K562 (cell line): ENCODE measurements at regions not wholly inside any gene's neighbourhood (a gene's known extent, or its start where the extent isn't known, plus 50 kb on each side); places are given as distances from the start of the nearest gene placed in this dataset.

Experiments
- ATAC-seq: fragments of 200-7000 bp; cut with Tn5 transposase; 3 replicates; pipeline ENCODE4 v1.9.1; 2020; ENCODE audit warnings: moderate library complexity
- BruUV-seq: library from RNA; stranded (reverse); fragments of 400-500 nt; replicated peaks from 2 replicates; lab custom pipeline; 2021; lab: Mats Ljungman, UMichigan
- CTCF ChIA-PET: fragments of 300-600 bp; formaldehyde crosslinking; extraction: SDS; loops from one replicate; lab custom pipeline; 2021; ENCODE audit warnings: low intra/inter-chr PET ratio; lab: Yijun Ruan, JAX
- POLR2A ChIA-PET: fragments of 300-600, 350-650 bp; sonication (Branson Sonifier 250); formaldehyde crosslinking; extraction: SDS; loops from one replicate; lab custom pipeline; 2021; ENCODE audit warnings: antibody characterized with exemption, inconsistent platforms; lab: Yijun Ruan, JAX
- DNase-seq, 4 experiments: peaks; one replicate each; pipeline versions ENCODE4 v3.0.0 to v3.0.0-alpha.2; 2011 to 2018; ENCODE audit warnings: low spot score in 3 of 4, mixed read lengths in 3 of 4; ENCODE audit errors: extremely low read depth in 1 of 4
- FAIRE-seq: peaks from 2 replicates; lab custom pipeline; 2011; peaks lifted over from hg19 to GRCh38; lab: Jason Lieb, UNC
- H2AFZ ChIP-seq: 2 replicates; pipeline ENCODE4 v1.6.0; 2011; ENCODE audit warnings: low read depth, low read length, control low read depth, inconsistent platforms
- H3K27ac ChIP-seq: fragments of 200-600 bp; 3 replicates; pipeline ENCODE4 v1.8.0; 2011; ENCODE audit warnings: low read depth, mild to moderate bottlenecking, control low read depth, inconsistent platforms, low read length, moderate library complexity, mixed read lengths; ENCODE audit errors: extremely low read depth
- H3K27me3 ChIP-seq, 2 experiments: fragments of 300-600 bp in 1 of 2; 2 replicates in 1 of 2; 3 replicates in 1 of 2; pipeline versions ENCODE4 v1.6.0 to v1.8.0; 2011; ENCODE audit warnings: inconsistent platforms in 2 of 2, low read length in 2 of 2, mild to moderate bottlenecking in 1 of 2, mixed read lengths in 1 of 2, moderate library complexity in 1 of 2; ENCODE audit not compliant: control insufficient read depth in 2 of 2, insufficient read depth in 2 of 2
- H3K36me3 ChIP-seq: fragments of 300-600 bp; 3 replicates; pipeline ENCODE4 v1.8.0; 2011; ENCODE audit warnings: mild to moderate bottlenecking, low read length, inconsistent platforms; ENCODE audit not compliant: control insufficient read depth, insufficient read depth
- H3K4me1 ChIP-seq, 2 experiments: fragments of 200-600 bp in 1 of 2; replicated peaks in 1 of 2; 2 replicates in 1 of 2; 3 replicates in 1 of 2; pipeline versions ENCODE4 v1.5.1 to v1.8.0; 2011; ENCODE audit warnings: inconsistent platforms in 2 of 2, low read length in 2 of 2, mild to moderate bottlenecking in 1 of 2, mixed read lengths in 1 of 2, moderate library complexity in 1 of 2; ENCODE audit not compliant: control insufficient read depth in 2 of 2, insufficient read depth in 2 of 2
- H3K4me2 ChIP-seq: 2 replicates; pipeline ENCODE4 v1.6.1; 2011; ENCODE audit warnings: low read length, control low read depth, inconsistent platforms, mixed read lengths; ENCODE audit not compliant: insufficient read depth
- H3K4me3 ChIP-seq: fragments of 200-600 bp; sonication (generic), shearing (Covaris generic); 2 replicates; pipeline ENCODE4 v1.5.1; 2016; ENCODE audit warnings: control low read depth, inconsistent platforms
- H3K79me2 ChIP-seq: fragments of 200-600 bp; 3 replicates; pipeline ENCODE4 v1.8.0; 2011; ENCODE audit warnings: low read length, inconsistent platforms; ENCODE audit not compliant: control insufficient read depth, insufficient read depth
- H3K9ac ChIP-seq, 2 experiments: 2 replicates each; pipeline versions ENCODE4 v1.6.0 to v1.6.1; 2011; ENCODE audit warnings: low read depth in 2 of 2, low read length in 2 of 2, control low read depth in 1 of 2, inconsistent platforms in 1 of 2, mild to moderate bottlenecking in 1 of 2, mixed read lengths in 1 of 2; ENCODE audit not compliant: insufficient read depth in 1 of 2
- H3K9me1 ChIP-seq: one replicate; pipeline ENCODE4 v1.6.0; 2011; ENCODE audit warnings: inconsistent platforms, mild to moderate bottlenecking, low read length, moderate library complexity; ENCODE audit not compliant: control insufficient read depth, insufficient read depth
- H3K9me3 ChIP-seq: replicated peaks from 2 replicates; pipeline ENCODE4 v1.5.1; 2011; ENCODE audit warnings: low read depth, low read length, inconsistent platforms; ENCODE audit not compliant: control insufficient read depth, insufficient read depth
- H4K20me1 ChIP-seq: replicated peaks from 2 replicates; pipeline ENCODE4 v1.6.1; 2011; ENCODE audit warnings: low read length, inconsistent platforms, mixed read lengths; ENCODE audit not compliant: control insufficient read depth, insufficient read depth
- ARHGAP35 ChIP-seq: fragments of 450-650 bp; IDR thresholded peaks from 2 replicates; pipeline ENCODE4 v1.6.1; 2018; ENCODE audit not compliant: partially characterized antibody
- ARID1B ChIP-seq: fragments of 450-650 bp; IDR thresholded peaks from 2 replicates; pipeline ENCODE4 v1.6.1; 2016; ENCODE audit warnings: antibody characterized with exemption, mild to moderate bottlenecking, inconsistent platforms
- CHD2 ChIP-seq: IDR thresholded peaks from 2 replicates; pipeline ENCODE4 v1.6.1; 2011; ENCODE audit warnings: low read depth, low read length
- ELK3 ChIP-seq: fragments of 450-650 bp; formaldehyde crosslinking; IDR thresholded peaks from 2 replicates; pipeline ENCODE4 v1.4.0; 2020; ENCODE audit warnings: mild to moderate bottlenecking
- EWSR1 ChIP-seq: fragments of 450-650 bp; IDR thresholded peaks from 2 replicates; pipeline ENCODE4 v1.6.1; 2018; ENCODE audit warnings: borderline replicate concordance, mild to moderate bottlenecking, low read depth, moderate library complexity; ENCODE audit not compliant: partially characterized antibody
- FOXA3 ChIP-seq, 2 experiments: fragments of 450-650 bp in 1 of 2; sonication (generic) in 1 of 2; formaldehyde crosslinking; IDR thresholded peaks in 1 of 2; conservative IDR thresholded peaks in 1 of 2; 2 replicates each; pipeline versions ENCODE4 v1.4.0 to v1.8.0; 2020 to 2022; ENCODE audit warnings: mild to moderate bottlenecking in 2 of 2, missing genetic modification reagents in 1 of 2
- ILK ChIP-seq: fragments of 450-650 bp; IDR thresholded peaks from 2 replicates; pipeline ENCODE4 v1.6.1; 2016; ENCODE audit warnings: missing genetic modification characterization, low read depth, mild to moderate bottlenecking, missing compliant biosample characterization, moderate library complexity, borderline replicate concordance
- KDM1A ChIP-seq, 2 experiments: fragments of 450-650 bp; IDR thresholded peaks; 2 replicates each; pipeline ENCODE4 v1.6.1; 2016; ENCODE audit warnings: mild to moderate bottlenecking in 2 of 2
- NR3C1 ChIP-seq: sonication (generic); formaldehyde crosslinking; IDR thresholded peaks from 2 replicates; pipeline ENCODE4 v1.8.1; 2022; ENCODE audit warnings: missing genetic modification reagents
- SNRNP70 ChIP-seq: fragments of 200-400 bp; formaldehyde crosslinking; optimal IDR thresholded peaks from 2 replicates; pipeline ENCODE3; 2017; ENCODE audit warnings: low read depth, low read length
- SRSF1 ChIP-seq: fragments of 200-400 bp; formaldehyde crosslinking; IDR thresholded peaks from 2 replicates; pipeline ENCODE4 v1.6.1; 2017; ENCODE audit warnings: mild to moderate bottlenecking, low read depth, low read length, moderate library complexity
- TRIM28 ChIP-seq: fragments of 450-650 bp; IDR thresholded peaks from 2 replicates; pipeline ENCODE4 v1.6.1; 2017
- USF2 ChIP-seq: sonication (generic); formaldehyde crosslinking; IDR thresholded peaks from 2 replicates; pipeline ENCODE4 v1.5.0; 2020; ENCODE audit warnings: missing genetic modification reagents
- ZNF57 ChIP-seq: fragments of 450-650 bp; formaldehyde crosslinking; IDR thresholded peaks from 2 replicates; pipeline ENCODE4 v1.4.0; 2020; ENCODE audit warnings: mild to moderate bottlenecking, moderate library complexity
- WGBS: fragments of 100-300 bp; shearing (Covaris generic); methylation state at CpG from one replicate; pipeline ENCODE4 v1.1.6; 2016; ENCODE audit warnings: low coverage, mixed read lengths; ENCODE audit not compliant: insufficient coverage; ENCODE audit errors: missing lambda C conversion rate; 5-methylcytosine and 5-hydroxymethylcytosine counted together
- in situ Hi-C: fragments of 300-500 bp; cut with MboI; formaldehyde crosslinking; loops from 4 replicates; pipeline ENCODE4 v1.15.0; 2018; ENCODE audit warnings: inconsistent platforms, mixed read lengths
- intact Hi-C: fragments of 100-400 bp; cut with micrococcal nuclease; formaldehyde crosslinking; loops from 2 replicates; pipeline ENCODE4 v1.14.2; 2022
- TF ChIP-seq, protein P1 (sequence below): sonication (generic); formaldehyde crosslinking; IDR thresholded peaks from 2 replicates; pipeline ENCODE4 v1.9.0; 2022; ENCODE audit warnings: mild to moderate bottlenecking, missing genetic modification reagents
- TF ChIP-seq, protein P2 (sequence below), 3 experiments: IDR thresholded peaks in 2 of 3; conservative IDR thresholded peaks in 1 of 3; 2 replicates each; pipeline ENCODE4 v1.5.1; 2011 to 2012; ENCODE audit warnings: low read length in 3 of 3, mild to moderate bottlenecking in 3 of 3, control low read depth in 2 of 3, improper control_type of control experiment in 1 of 3, inconsistent platforms in 1 of 3, low read depth in 1 of 3, mixed read lengths in 1 of 3, moderate library complexity in 1 of 3; ENCODE audit not compliant: insufficient read depth in 2 of 3

- TF ChIP-seq EWSR1 (no peak), KDM1A (IDR thresholded peaks at IDR 0.05) (no peak)
Measured at GRCh38 chr4:163762741-163763140, 268.3 kb downstream of the TMA16 start (continued).

GRCh38 chr4:163764569-163764968, 270.1 kb downstream of the TMA16 start:
- Histone ChIP-seq H2AFZ (no peak overlapping the region), H3K4me3 (no peak overlapping the region), H3K9ac (no peak overlapping the region), H3K4me1 (no peaks in the 10 kb centered on the region), H4K20me1 (no peaks in the 10 kb centered on the region), H3K27ac (no peak overlapping the region), H3K9me1 (no peaks in the 10 kb centered on the region), H3K4me2 (no peak overlapping the region), H3K9me3 (no peaks in the 10 kb centered on the region), H3K36me3 (no peaks in the 10 kb centered on the region), H3K27me3 (no peaks in the 10 kb centered on the region), H3K79me2 (no peaks in the 10 kb centered on the region)
- WGBS: 0% methylated on average over 2 of the region's 2 CpGs
- intact Hi-C loops (no loop called here), in situ Hi-C loops (no loop called here)
- POLR2A ChIA-PET: no interaction called here
- CTCF ChIA-PET: no interaction called here
- TF ChIP-seq, protein P1, sequence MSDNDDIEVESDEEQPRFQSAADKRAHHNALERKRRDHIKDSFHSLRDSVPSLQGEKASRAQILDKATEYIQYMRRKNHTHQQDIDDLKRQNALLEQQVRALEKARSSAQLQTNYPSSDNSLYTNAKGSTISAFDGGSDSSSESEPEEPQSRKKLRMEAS: no peak
- no peak for TF ChIP-seq ILK (tag)
- TF ChIP-seq ZNF57: no peak
- no peak for TF ChIP-seq TRIM28
- no peak for TF ChIP-seq FOXA3 (CRISPR knock-in tag; conservative IDR thresholded peaks at IDR 0.05 in 1 of 2, IDR thresholded peaks at IDR 0.05 in 1 of 2)
- no peak for TF ChIP-seq USF2 (CRISPR knock-in tag)
- TF ChIP-seq SNRNP70: no peak
- no peak for TF ChIP-seq ELK3
- no peak for TF ChIP-seq CHD2
- TF ChIP-seq ARID1B: no peak
- no peak for TF ChIP-seq NR3C1 (CRISPR knock-in tag)
- TF ChIP-seq ARHGAP35: no peak
- TF ChIP-seq, protein P2, sequence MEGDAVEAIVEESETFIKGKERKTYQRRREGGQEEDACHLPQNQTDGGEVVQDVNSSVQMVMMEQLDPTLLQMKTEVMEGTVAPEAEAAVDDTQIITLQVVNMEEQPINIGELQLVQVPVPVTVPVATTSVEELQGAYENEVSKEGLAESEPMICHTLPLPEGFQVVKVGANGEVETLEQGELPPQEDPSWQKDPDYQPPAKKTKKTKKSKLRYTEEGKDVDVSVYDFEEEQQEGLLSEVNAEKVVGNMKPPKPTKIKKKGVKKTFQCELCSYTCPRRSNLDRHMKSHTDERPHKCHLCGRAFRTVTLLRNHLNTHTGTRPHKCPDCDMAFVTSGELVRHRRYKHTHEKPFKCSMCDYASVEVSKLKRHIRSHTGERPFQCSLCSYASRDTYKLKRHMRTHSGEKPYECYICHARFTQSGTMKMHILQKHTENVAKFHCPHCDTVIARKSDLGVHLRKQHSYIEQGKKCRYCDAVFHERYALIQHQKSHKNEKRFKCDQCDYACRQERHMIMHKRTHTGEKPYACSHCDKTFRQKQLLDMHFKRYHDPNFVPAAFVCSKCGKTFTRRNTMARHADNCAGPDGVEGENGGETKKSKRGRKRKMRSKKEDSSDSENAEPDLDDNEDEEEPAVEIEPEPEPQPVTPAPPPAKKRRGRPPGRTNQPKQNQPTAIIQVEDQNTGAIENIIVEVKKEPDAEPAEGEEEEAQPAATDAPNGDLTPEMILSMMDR (IDR thresholded peaks at IDR 0.05 in 2 of 3, conservative IDR thresholded peaks at IDR 0.05 in 1 of 3; ENCODE audit: insufficient read depth in 2 of 3, low read depth in 1 of 3, low read length in 3 of 3): no peak
- no peak for TF ChIP-seq SRSF1
- no peak for ATAC-seq
- BruUV-seq: no TSS peak
- no peak for DNase-seq
- FAIRE-seq: no peak
